Chondrocyte (in vitro differentiated cells): ENCODE measurements at regions not wholly inside any gene's neighbourhood (a gene's known extent, or its start where the extent isn't known, plus 50 kb on each side); places are given as distances from the start of the nearest gene placed in this dataset.

ENCODE experiments used
- DNase-seq: peaks from one replicate; pipeline ENCODE4 v3.0.0; 2021; ENCODE audit warnings: mixed read lengths, low spot score
- H3K27ac Mint-ChIP-seq: one replicate; pipeline ENCODE4 v1.8.0; 2021; ENCODE audit warnings: mild to moderate bottlenecking, moderate library complexity, mixed read lengths; ENCODE audit not compliant: unreplicated experiment
- H3K27me3 Mint-ChIP-seq: 2 replicates; pipeline ENCODE4 v1.8.0; 2021; ENCODE audit warnings: low read depth, mixed read lengths
- H3K36me3 Mint-ChIP-seq: 2 replicates; pipeline ENCODE4 v1.8.0; 2021; ENCODE audit warnings: low read depth, mixed read lengths
- H3K4me1 Mint-ChIP-seq: 2 replicates; pipeline ENCODE4 v1.8.0; 2021; ENCODE audit warnings: low read depth, mild to moderate bottlenecking, mixed read lengths
- H3K4me3 Mint-ChIP-seq: one replicate; pipeline ENCODE4 v1.8.0; 2021; ENCODE audit warnings: mild to moderate bottlenecking, moderate library complexity, mixed read lengths; ENCODE audit not compliant: unreplicated experiment
- H3K9me3 Mint-ChIP-seq: 2 replicates; pipeline ENCODE4 v1.8.0; 2021; ENCODE audit warnings: low read depth, mixed read lengths
- CTCF ChIP-seq: fragments of 200-600 bp; sonication (generic); IDR thresholded peaks from 2 replicates; pipeline ENCODE4 v1.5.0; 2021; ENCODE audit warnings: antibody characterized with exemption, mild to moderate bottlenecking, moderate library complexity

- no peak overlapping the region for H3K4me3 Mint-ChIP-seq
- H3K27me3 Mint-ChIP-seq, result peaks cover 4% of the 10 kb centered on the region
- peaks cover 2% of the 10 kb centered on the region for H3K9me3 Mint-ChIP-seq
- H3K4me1 Mint-ChIP-seq, result no peaks in the 10 kb centered on the region
- no peak for TF ChIP-seq CTCF
- H3K27ac Mint-ChIP-seq, result no peak overlapping the region
- no peak for DNase-seq
- no peaks in the 10 kb centered on the region for H3K36me3 Mint-ChIP-seq
Observed at GRCh38 chr16:8510160-8510559, 80.2 kb downstream of the TMEM114 start.

- DNase-seq, result no peak
- Mint-ChIP-seq H3K9me3 (no peaks in the 10 kb centered on the region), H3K4me3 (no peak overlapping the region), H3K27ac (no peak overlapping the region), H3K4me1 (no peaks in the 10 kb centered on the region), H3K36me3 (no peaks in the 10 kb centered on the region), H3K27me3 (peaks cover 4% of the 10 kb centered on the region)
- TF ChIP-seq CTCF, result no peak
Observed at GRCh38 chr16:8505327-8505991, 84.9 kb downstream of the TMEM114 start.

GRCh38 chr16:8502446-8502845 is 87.9 kb downstream of the TMEM114 start:
- no peaks in the 10 kb centered on the region for H3K36me3 Mint-ChIP-seq
- H3K4me1 Mint-ChIP-seq, result no peaks in the 10 kb centered on the region
- no peaks in the 10 kb centered on the region for H3K9me3 Mint-ChIP-seq
- no peak for TF ChIP-seq CTCF
- no peak for DNase-seq
- no peaks in the 10 kb centered on the region for H3K27me3 Mint-ChIP-seq
- no peak overlapping the region for H3K4me3 Mint-ChIP-seq
- H3K27ac Mint-ChIP-seq, result no peak overlapping the region

GRCh38 chr16:8500351-8500750 is 90.0 kb downstream of the TMEM114 start:
- no peak for TF ChIP-seq CTCF
- Mint-ChIP-seq H3K4me1 (no peaks in the 10 kb centered on the region), H3K4me3 (no peak overlapping the region), H3K36me3 (no peaks in the 10 kb centered on the region), H3K27ac (no peak overlapping the region), H3K27me3 (no peaks in the 10 kb centered on the region), H3K9me3 (no peaks in the 10 kb centered on the region)
- no peak for DNase-seq

- Mint-ChIP-seq H3K27ac (no peak overlapping the region), H3K4me1 (no peaks in the 10 kb centered on the region), H3K27me3 (peaks cover 3% of the 10 kb centered on the region), H3K36me3 (no peaks in the 10 kb centered on the region), H3K9me3 (no peaks in the 10 kb centered on the region), H3K4me3 (no peak overlapping the region)
- no peak for TF ChIP-seq CTCF
- no peak for DNase-seq
Observed at GRCh38 chr16:8496364-8496763, 93.9 kb downstream of the TMEM114 start.
